H4 (cell line): ENCODE measurements at regions not wholly inside any gene's neighbourhood (a gene's known extent, or its start where the extent isn't known, plus 50 kb on each side); places are given as distances from the start of the nearest gene placed in this dataset.

ENCODE experiments used
- DNase-seq: peaks from one replicate; pipeline ENCODE4 v3.0.0-alpha.2; 2015; ENCODE audit warnings: low spot score

GRCh38 chr11:37630866-37631265 is 1032.8 kb upstream of the RAG2 start:
- no peak for DNase-seq

GRCh38 chr11:37623778-37624177 is 1025.7 kb upstream of the RAG2 start:
- DNase-seq: no peak

- DNase-seq: no peak
These were observed 1023.6 kb upstream of the RAG2 start for GRCh38 chr11:37621662-37622061.

GRCh38 chr11:37616291-37616690 is 1018.3 kb upstream of the RAG2 start:
- no peak for DNase-seq

- no peak for DNase-seq
These were observed 1015.0 kb upstream of the RAG2 start for GRCh38 chr11:37613031-37613430.

- DNase-seq: no peak
These were observed 1014.1 kb upstream of the RAG2 start for GRCh38 chr11:37612146-37612545.

GRCh38 chr11:37605229-37605628 is 1007.2 kb upstream of the RAG2 start:
- DNase-seq: no peak

GRCh38 chr11:37598381-37598780 is 1000.3 kb upstream of the RAG2 start:
- no peak for DNase-seq

- DNase-seq: no peak
These were observed 999.7 kb upstream of the RAG2 start for GRCh38 chr11:37597776-37598175.

GRCh38 chr11:37595845-37596244 is 997.8 kb upstream of the RAG2 start:
- DNase-seq: no peak

GRCh38 chr11:37574361-37574760 is 976.3 kb upstream of the RAG2 start:
- no peak for DNase-seq

- no peak for DNase-seq
These were observed 974.6 kb upstream of the RAG2 start for GRCh38 chr11:37572491-37573171.

- DNase-seq: no peak
These were observed 973.2 kb upstream of the RAG2 start for GRCh38 chr11:37571246-37571645.

- DNase-seq: no peak
These were observed 963.0 kb upstream of the RAG2 start for GRCh38 chr11:37560991-37561390.

GRCh38 chr11:37560346-37560745 is 962.3 kb upstream of the RAG2 start:
- no peak for DNase-seq

- DNase-seq: no peak
These were observed 960.7 kb upstream of the RAG2 start for GRCh38 chr11:37558619-37559210.

- no peak for DNase-seq
These were observed 960.0 kb upstream of the RAG2 start for GRCh38 chr11:37557990-37558389.

GRCh38 chr11:37552284-37552683 is 954.2 kb upstream of the RAG2 start:
- DNase-seq: no peak

GRCh38 chr11:37544491-37544890 is 946.5 kb upstream of the RAG2 start:
- DNase-seq: no peak

GRCh38 chr11:37533830-37534229 is 935.8 kb upstream of the RAG2 start:
- DNase-seq: no peak

GRCh38 chr11:37533087-37533486 is 935.1 kb upstream of the RAG2 start:
- no peak for DNase-seq

GRCh38 chr11:37532271-37532670 is 934.2 kb upstream of the RAG2 start:
- DNase-seq: no peak

GRCh38 chr11:37527545-37527944 is 929.5 kb upstream of the RAG2 start:
- no peak for DNase-seq

GRCh38 chr11:37525336-37525735 is 927.3 kb upstream of the RAG2 start:
- DNase-seq: no peak
